Glutamatergic neuron (in vitro differentiated cells): ENCODE measurements at regions not wholly inside any gene's neighbourhood (a gene's known extent, or its start where the extent isn't known, plus 50 kb on each side); places are given as distances from the start of the nearest gene placed in this dataset.

Source experiments
- DNase-seq: peaks from one replicate; pipeline ENCODE4 v3.0.0; 2022
- H3K27ac Mint-ChIP-seq: one replicate; pipeline ENCODE4 v1.8.0; 2020; ENCODE audit warnings: mild to moderate bottlenecking, mixed read lengths, inconsistent platforms; ENCODE audit not compliant: unreplicated experiment
- H3K27me3 Mint-ChIP-seq: one replicate; pipeline ENCODE4 v1.8.0; 2020; ENCODE audit warnings: mild to moderate bottlenecking, moderate library complexity, mixed read lengths, inconsistent platforms; ENCODE audit not compliant: unreplicated experiment
- H3K36me3 Mint-ChIP-seq: one replicate; pipeline ENCODE4 v1.8.0; 2020; ENCODE audit warnings: mild to moderate bottlenecking, mixed read lengths, inconsistent platforms; ENCODE audit not compliant: unreplicated experiment
- H3K4me1 Mint-ChIP-seq: one replicate; pipeline ENCODE4 v1.8.0; 2020; ENCODE audit warnings: mild to moderate bottlenecking, low read depth, mixed read lengths, inconsistent platforms; ENCODE audit not compliant: unreplicated experiment
- H3K4me3 Mint-ChIP-seq: one replicate; pipeline ENCODE4 v1.8.0; 2020; ENCODE audit warnings: mild to moderate bottlenecking, mixed read lengths, inconsistent platforms; ENCODE audit not compliant: unreplicated experiment
- H3K9me3 Mint-ChIP-seq: one replicate; pipeline ENCODE4 v1.8.0; 2020; ENCODE audit warnings: mild to moderate bottlenecking, moderate library complexity, mixed read lengths, inconsistent platforms; ENCODE audit not compliant: unreplicated experiment
- TF ChIP-seq, protein P1 (sequence below): fragments of 200-600 bp; sonication (generic); IDR thresholded peaks from one replicate; pipeline ENCODE4 v1.5.0; 2021; ENCODE audit not compliant: partially characterized antibody, unreplicated experiment

DNA sequence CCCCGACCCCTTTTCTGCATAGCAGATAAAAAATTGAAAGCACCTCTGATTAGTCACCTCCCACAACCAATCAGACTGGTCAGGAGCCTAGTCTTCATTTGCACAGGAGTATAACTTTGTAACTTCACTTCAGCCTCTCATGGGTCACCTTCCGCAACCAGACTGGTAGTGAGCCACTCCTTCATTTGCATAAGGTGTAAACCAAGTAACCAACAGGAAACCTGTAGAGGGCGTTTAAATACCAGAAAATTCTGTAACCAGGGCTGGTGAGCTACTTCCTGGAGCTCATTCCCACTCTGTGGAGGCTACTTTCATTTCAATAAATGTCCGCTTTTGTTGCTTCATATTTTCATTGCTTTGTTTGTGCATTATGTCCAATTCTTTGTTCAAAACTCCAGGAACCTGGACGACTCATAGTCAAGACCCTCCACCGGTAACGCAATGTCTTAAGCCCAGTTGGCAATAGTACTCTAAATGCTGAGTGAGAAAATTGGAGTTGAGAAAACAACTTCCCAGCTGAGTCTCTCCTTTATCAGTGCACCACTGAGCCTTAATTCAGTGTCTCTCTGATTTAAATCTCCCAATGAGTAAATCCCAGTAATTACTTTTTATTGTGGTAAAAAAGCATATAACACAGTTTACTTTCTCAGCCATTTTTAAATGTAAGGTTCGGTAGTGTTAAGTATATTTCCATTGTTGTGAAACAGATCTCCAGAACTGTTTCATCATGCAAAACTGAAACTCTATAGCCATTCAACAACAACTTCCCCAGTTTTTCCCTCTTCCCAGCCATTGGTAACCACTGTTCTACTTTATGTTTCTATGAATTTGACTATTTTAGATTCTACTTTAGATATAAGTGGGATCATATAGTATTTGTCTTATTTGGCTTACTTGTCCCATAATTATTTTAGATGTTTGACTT is 392.7 kb upstream of the SLC8A1 start:
- H3K27me3 Mint-ChIP-seq, result no peaks in the 10 kb centered on the region
- peaks cover 1% of the 10 kb centered on the region for H3K9me3 Mint-ChIP-seq
- H3K4me3 Mint-ChIP-seq, result no peak overlapping the region
- H3K4me1 Mint-ChIP-seq, result no peaks in the 10 kb centered on the region
- TF ChIP-seq, protein P1, sequence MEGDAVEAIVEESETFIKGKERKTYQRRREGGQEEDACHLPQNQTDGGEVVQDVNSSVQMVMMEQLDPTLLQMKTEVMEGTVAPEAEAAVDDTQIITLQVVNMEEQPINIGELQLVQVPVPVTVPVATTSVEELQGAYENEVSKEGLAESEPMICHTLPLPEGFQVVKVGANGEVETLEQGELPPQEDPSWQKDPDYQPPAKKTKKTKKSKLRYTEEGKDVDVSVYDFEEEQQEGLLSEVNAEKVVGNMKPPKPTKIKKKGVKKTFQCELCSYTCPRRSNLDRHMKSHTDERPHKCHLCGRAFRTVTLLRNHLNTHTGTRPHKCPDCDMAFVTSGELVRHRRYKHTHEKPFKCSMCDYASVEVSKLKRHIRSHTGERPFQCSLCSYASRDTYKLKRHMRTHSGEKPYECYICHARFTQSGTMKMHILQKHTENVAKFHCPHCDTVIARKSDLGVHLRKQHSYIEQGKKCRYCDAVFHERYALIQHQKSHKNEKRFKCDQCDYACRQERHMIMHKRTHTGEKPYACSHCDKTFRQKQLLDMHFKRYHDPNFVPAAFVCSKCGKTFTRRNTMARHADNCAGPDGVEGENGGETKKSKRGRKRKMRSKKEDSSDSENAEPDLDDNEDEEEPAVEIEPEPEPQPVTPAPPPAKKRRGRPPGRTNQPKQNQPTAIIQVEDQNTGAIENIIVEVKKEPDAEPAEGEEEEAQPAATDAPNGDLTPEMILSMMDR, result no peak
- no peaks in the 10 kb centered on the region for H3K36me3 Mint-ChIP-seq
- no peak overlapping the region for H3K27ac Mint-ChIP-seq
- no peak for DNase-seq

DNA sequence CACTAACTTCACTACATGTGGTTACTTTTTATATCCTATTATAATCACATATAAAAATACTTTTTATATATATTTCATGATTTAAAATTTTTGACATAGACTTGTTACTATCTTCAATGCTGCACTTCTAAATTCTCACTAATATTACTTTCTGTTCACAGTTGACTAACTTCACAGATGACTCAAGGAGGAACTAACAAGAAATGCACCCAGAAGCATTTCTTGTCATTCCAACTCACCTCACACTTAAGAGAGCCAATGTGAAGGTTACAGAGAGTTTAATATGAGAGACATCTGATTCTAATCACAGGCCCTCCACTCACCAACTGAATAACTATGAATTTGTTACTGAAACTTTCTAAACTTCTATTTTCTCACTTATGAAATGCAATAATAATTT is 399.8 kb upstream of the SLC8A1 start:
- Mint-ChIP-seq H3K9me3 (no peaks in the 10 kb centered on the region), H3K4me1 (no peaks in the 10 kb centered on the region), H3K36me3 (no peaks in the 10 kb centered on the region), H3K27ac (no peak overlapping the region), H3K27me3 (no peaks in the 10 kb centered on the region), H3K4me3 (no peak overlapping the region)
- TF ChIP-seq, protein P1, result no peak
- no peak for DNase-seq

DNA sequence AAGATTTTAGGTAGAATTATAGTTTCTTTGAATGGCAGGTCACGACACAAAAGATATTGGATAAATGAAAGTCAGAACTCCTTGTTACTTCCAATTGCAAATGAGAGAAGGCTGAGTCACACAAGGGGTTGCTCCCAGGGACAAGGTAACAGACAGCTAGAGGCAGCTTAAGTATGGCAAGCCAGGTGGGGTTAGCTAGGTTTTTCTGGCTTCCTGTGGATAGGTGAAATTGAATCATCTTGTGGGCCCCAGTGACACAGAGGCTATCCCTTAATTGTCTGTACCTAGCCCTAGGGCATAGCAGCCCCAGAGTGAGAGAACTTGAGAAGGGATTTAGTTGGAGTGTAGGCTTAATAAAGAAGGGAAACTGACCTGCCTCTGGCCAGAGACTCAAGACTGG is 407.7 kb upstream of the SLC8A1 start:
- Mint-ChIP-seq H3K4me1 (no peaks in the 10 kb centered on the region), H3K36me3 (no peaks in the 10 kb centered on the region), H3K27me3 (no peaks in the 10 kb centered on the region), H3K9me3 (no peaks in the 10 kb centered on the region), H3K4me3 (no peak overlapping the region), H3K27ac (no peak overlapping the region)
- no peak for DNase-seq
- TF ChIP-seq, protein P1, result no peak

DNA sequence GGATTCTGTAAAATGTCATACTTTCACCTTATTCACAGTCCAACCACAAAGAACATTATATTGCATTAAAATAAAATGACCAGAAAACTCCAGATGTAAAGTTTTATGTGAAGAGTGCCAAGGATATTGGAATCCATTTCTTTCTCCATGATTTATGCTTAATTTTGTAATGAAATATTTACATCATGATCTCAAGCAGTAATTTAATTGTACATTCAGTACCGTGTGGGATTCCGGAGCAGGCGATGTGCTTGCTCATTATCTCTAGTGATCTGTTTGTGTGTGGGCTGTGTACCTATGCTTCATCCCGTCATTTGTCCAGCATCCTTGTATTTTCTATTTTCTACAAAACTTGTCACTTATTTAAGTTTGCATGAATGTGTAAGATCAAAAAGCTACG is 415.9 kb upstream of the SLC8A1 start:
- Mint-ChIP-seq H3K4me1 (no peaks in the 10 kb centered on the region), H3K4me3 (no peak overlapping the region)
- DNase-seq, result no peak

DNA sequence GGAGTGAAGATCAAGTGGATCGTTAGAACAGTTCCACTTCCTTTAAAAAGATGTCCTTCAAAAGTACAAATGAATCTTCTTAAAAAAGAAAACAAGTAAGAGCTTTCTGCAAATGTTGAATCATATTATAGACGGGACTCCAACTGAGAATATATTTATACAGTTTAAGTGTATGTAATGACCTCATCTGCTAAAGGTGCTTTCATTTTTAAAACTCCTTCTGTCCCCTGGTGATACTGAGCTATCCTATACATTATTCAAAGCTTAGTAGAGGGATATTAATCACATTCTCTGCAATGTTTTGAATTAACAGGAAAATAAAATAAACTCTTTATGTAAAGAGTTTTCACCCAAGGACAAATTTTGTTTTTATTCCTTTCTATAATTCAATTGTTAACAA is 420.7 kb upstream of the SLC8A1 start:
- Mint-ChIP-seq H3K9me3 (no peaks in the 10 kb centered on the region), H3K27ac (no peak overlapping the region), H3K36me3 (no peaks in the 10 kb centered on the region), H3K27me3 (no peaks in the 10 kb centered on the region), H3K4me3 (no peak overlapping the region), H3K4me1 (no peaks in the 10 kb centered on the region)
- TF ChIP-seq, protein P1, result no peak
- no peak for DNase-seq

More for the DNA sequence above, 415.9 kb upstream of the SLC8A1 start:
- TF ChIP-seq, protein P1, result no peak
- Mint-ChIP-seq H3K9me3 (no peaks in the 10 kb centered on the region), H3K36me3 (no peaks in the 10 kb centered on the region), H3K27me3 (no peaks in the 10 kb centered on the region), H3K27ac (no peak overlapping the region)
